CD14-positive monocyte (primary cell): ENCODE measurements at regions not wholly inside any gene's neighbourhood (a gene's known extent, or its start where the extent isn't known, plus 50 kb on each side); places are given as distances from the start of the nearest gene placed in this dataset.
A peak's percentile ranks its signal among the peaks of the same experiment; 100 is the strongest.

Experiments used
- DNase-seq, 3 donors: peaks; one replicate each; pipeline ENCODE4 v3.0.0-alpha.2; 2011 to 2022
- H2AFZ ChIP-seq: 2 replicates; pipeline ENCODE4 v1.6.0; 2012; ENCODE audit warnings: mild to moderate bottlenecking, low read depth, low read length, inconsistent platforms; ENCODE audit not compliant: insufficient read depth, poor library complexity, severe bottlenecking
- H3K27ac ChIP-seq, 2 donors: 1 replicate in 1 of 2; 2 replicates in 1 of 2; pipeline ENCODE4 v1.5.1; 2012 to 2013; ENCODE audit warnings: low read length in 2 of 2, control low read depth in 1 of 2, inconsistent platforms in 1 of 2, low read depth in 1 of 2, mild to moderate bottlenecking in 1 of 2
- H3K27me3 ChIP-seq, 2 donors: one replicate each; pipeline versions ENCODE4 v1.6.0 to v1.6.1; 2011 to 2013; ENCODE audit warnings: low read length in 2 of 2; ENCODE audit not compliant: control insufficient read depth in 2 of 2, insufficient read depth in 2 of 2
- H3K36me3 ChIP-seq, 2 donors: replicated peaks in 1 of 2; 1 replicate in 1 of 2; 2 replicates in 1 of 2; pipeline versions ENCODE4 v1.5.1 to v1.6.1; 2012 to 2013; ENCODE audit warnings: low read length in 2 of 2, control low read depth in 1 of 2, inconsistent platforms in 1 of 2, mild to moderate bottlenecking in 1 of 2; ENCODE audit not compliant: insufficient read depth in 2 of 2, control insufficient read depth in 1 of 2
- H3K4me1 ChIP-seq, 2 donors: 1 replicate in 1 of 2; 2 replicates in 1 of 2; pipeline versions ENCODE4 v1.5.1 to v1.6.1; 2012 to 2013; ENCODE audit warnings: low read length in 2 of 2, control low read depth in 1 of 2, inconsistent platforms in 1 of 2, mild to moderate bottlenecking in 1 of 2, moderate library complexity in 1 of 2; ENCODE audit not compliant: insufficient read depth in 2 of 2, control insufficient read depth in 1 of 2
- H3K4me2 ChIP-seq: replicated peaks from 2 replicates; pipeline ENCODE3; 2012; ENCODE audit warnings: low read length, moderate library complexity, mild to moderate bottlenecking; ENCODE audit not compliant: poor library complexity, severe bottlenecking; ENCODE audit errors: extremely low read depth
- H3K4me3 ChIP-seq, 3 experiments: fragments of 200-600 bp in 1 of 3; sonication (generic) in 1 of 3; replicated peaks in 1 of 3; 1 replicate in 2 of 3; 2 replicates in 1 of 3; pipeline ENCODE4 v1.5.1; 2011 to 2013; ENCODE audit warnings: low read length in 3 of 3, mild to moderate bottlenecking in 3 of 3, control low read depth in 2 of 3, low read depth in 2 of 3, inconsistent platforms in 1 of 3, moderate library complexity in 1 of 3
- H3K79me2 ChIP-seq: 2 replicates; pipeline ENCODE4 v1.6.0; 2012; ENCODE audit warnings: mild to moderate bottlenecking, control low read depth, inconsistent platforms, low read length, moderate library complexity; ENCODE audit not compliant: insufficient read depth
- H3K9ac ChIP-seq: 2 replicates; pipeline ENCODE4 v1.6.0; 2017; ENCODE audit warnings: low read length, mild to moderate bottlenecking; ENCODE audit not compliant: insufficient read depth, poor library complexity, severe bottlenecking
- H3K9me3 ChIP-seq, 2 donors: replicated peaks in 1 of 2; 1 replicate in 1 of 2; 2 replicates in 1 of 2; pipeline versions ENCODE4 v1.5.1 to v1.6.1; 2012 to 2013; ENCODE audit warnings: low read length in 2 of 2, control low read depth in 1 of 2; ENCODE audit not compliant: control insufficient read depth in 1 of 2, insufficient read depth in 1 of 2
- H4K20me1 ChIP-seq: 2 replicates; pipeline ENCODE4 v1.6.0; 2012; ENCODE audit warnings: mild to moderate bottlenecking, low read length, control low read depth, moderate library complexity; ENCODE audit not compliant: insufficient read depth
- H3K27ac Mint-ChIP-seq, 7 donors: one replicate each; pipeline ENCODE4 v1.8.0; 2020; ENCODE audit warnings: mild to moderate bottlenecking in 7 of 7, mixed read lengths in 7 of 7, moderate library complexity in 6 of 7, inconsistent platforms in 2 of 7
- H3K27me3 Mint-ChIP-seq, 3 donors: one replicate each; pipeline ENCODE4 v1.8.0; 2021 to 2022; ENCODE audit warnings: low read depth in 3 of 3, mild to moderate bottlenecking in 3 of 3, mixed read lengths in 3 of 3, moderate library complexity in 3 of 3, inconsistent platforms in 1 of 3
- H3K36me3 Mint-ChIP-seq, 2 donors: one replicate each; pipeline ENCODE4 v1.8.0; 2020; ENCODE audit warnings: mixed read lengths in 2 of 2, inconsistent platforms in 1 of 2, mild to moderate bottlenecking in 1 of 2
- H3K4me1 Mint-ChIP-seq: one replicate; pipeline ENCODE4 v1.8.0; 2020; ENCODE audit warnings: mild to moderate bottlenecking, mixed read lengths
- H3K4me3 Mint-ChIP-seq, 2 donors: one replicate each; pipeline ENCODE4 v1.8.0; 2020; ENCODE audit warnings: mild to moderate bottlenecking in 2 of 2, mixed read lengths in 2 of 2, moderate library complexity in 1 of 2
- H3K9me3 Mint-ChIP-seq, 7 donors: one replicate each; pipeline ENCODE4 v1.8.0; 2020 to 2022; ENCODE audit warnings: mixed read lengths in 7 of 7, mild to moderate bottlenecking in 6 of 7, moderate library complexity in 6 of 7, inconsistent platforms in 2 of 7
- CTCF ChIP-seq: fragments of 200-600 bp; IDR thresholded peaks from one replicate; pipeline ENCODE4 v1.8.0; 2022; ENCODE audit warnings: antibody characterized with exemption, mild to moderate bottlenecking
- WGBS: methylation state at CpG from one replicate; pipeline ENCODE4 v1.1.5; 2013; ENCODE audit warnings: missing lambda C conversion rate; ENCODE audit not compliant: insufficient coverage; 5-methylcytosine and 5-hydroxymethylcytosine counted together
- intact Hi-C, 2 donors: fragments of 100-400 bp; cut with micrococcal nuclease; formaldehyde crosslinking; loops; one replicate each; pipeline versions ENCODE4 v1.15.0 to v1.15.1; 2023

GRCh38 chr14:65356327-65356836, 56.1 kb upstream of the FUT8 start:
- no peak overlapping the region for H3K4me2 ChIP-seq
- H3K9me3 Mint-ChIP-seq = peaks cover 0 to 2% (median 0%) of the 10 kb centered on the region in 7 donors
- no peak overlapping the region for H3K9ac ChIP-seq
- peaks cover 5% of the 10 kb centered on the region for H3K4me1 Mint-ChIP-seq
- no peaks in the 10 kb centered on the region for H3K27me3 ChIP-seq
- DNase-seq = no peak
- H3K27ac ChIP-seq = no peak overlapping the region
- peaks cover 2 to 6% (median 5%) of the 10 kb centered on the region in 3 donors for H3K27me3 Mint-ChIP-seq
- H3K4me3 Mint-ChIP-seq = no peak overlapping the region
- no peaks in the 10 kb centered on the region for H3K9me3 ChIP-seq
- no peak overlapping the region for H2AFZ ChIP-seq
- H3K79me2 ChIP-seq = no peaks in the 10 kb centered on the region
- no peaks in the 10 kb centered on the region for H4K20me1 ChIP-seq
- TF ChIP-seq CTCF = no peak
- peak overlapping the region in 1 of 7 donors; percentile 26 for H3K27ac Mint-ChIP-seq
- H3K36me3 ChIP-seq = no peaks in the 10 kb centered on the region
- no peak overlapping the region for H3K4me3 ChIP-seq
- WGBS = 80% methylated on average over 1 of the region's 5 CpGs
- H3K36me3 Mint-ChIP-seq = no peaks in the 10 kb centered on the region
- intact Hi-C loops = no loop called here
- peaks cover 0 to 4% of the 10 kb centered on the region in 2 donors for H3K4me1 ChIP-seq

GRCh38 chr14:65357113-65357512, 55.4 kb upstream of the FUT8 start:
- WGBS = 90% methylated on average over 2 of the region's 2 CpGs
- no peak overlapping the region for H2AFZ ChIP-seq
- no peak overlapping the region for H3K4me3 Mint-ChIP-seq
- DNase-seq = no peak
- H3K9me3 ChIP-seq = no peaks in the 10 kb centered on the region
- peaks cover 2 to 6% (median 5%) of the 10 kb centered on the region in 3 donors for H3K27me3 Mint-ChIP-seq
- H3K36me3 Mint-ChIP-seq = no peaks in the 10 kb centered on the region
- H3K4me2 ChIP-seq = no peak overlapping the region
- intact Hi-C loops = no loop called here
- no peak overlapping the region for H3K4me3 ChIP-seq
- no peak overlapping the region for H3K27ac Mint-ChIP-seq
- H3K79me2 ChIP-seq = no peaks in the 10 kb centered on the region
- no peak overlapping the region for H3K27ac ChIP-seq
- H3K4me1 Mint-ChIP-seq = peaks cover 5% of the 10 kb centered on the region
- no peak overlapping the region for H3K9ac ChIP-seq
- TF ChIP-seq CTCF = no peak
- H3K36me3 ChIP-seq = no peaks in the 10 kb centered on the region
- H4K20me1 ChIP-seq = no peaks in the 10 kb centered on the region
- peaks cover 0 to 2% (median 0%) of the 10 kb centered on the region in 7 donors for H3K9me3 Mint-ChIP-seq
- H3K4me1 ChIP-seq = peaks cover 0 to 4% of the 10 kb centered on the region in 2 donors
- H3K27me3 ChIP-seq = no peaks in the 10 kb centered on the region
